K562 (cell line): ENCODE measurements at regions not wholly inside any gene's neighbourhood (a gene's known extent, or its start where the extent isn't known, plus 50 kb on each side); places are given as distances from the start of the nearest gene placed in this dataset.

ENCODE experiments used
- ATAC-seq: fragments of 200-7000 bp; cut with Tn5 transposase; 3 replicates; pipeline ENCODE4 v1.9.1; 2020; ENCODE audit warnings: moderate library complexity
- BruUV-seq: library from RNA; stranded (reverse); fragments of 400-500 nt; replicated peaks from 2 replicates; lab custom pipeline; 2021; lab: Mats Ljungman, UMichigan
- CTCF ChIA-PET: fragments of 300-600 bp; formaldehyde crosslinking; extraction: SDS; loops from one replicate; lab custom pipeline; 2021; ENCODE audit warnings: low intra/inter-chr PET ratio; lab: Yijun Ruan, JAX
- POLR2A ChIA-PET: fragments of 300-600, 350-650 bp; sonication (Branson Sonifier 250); formaldehyde crosslinking; extraction: SDS; loops from one replicate; lab custom pipeline; 2021; ENCODE audit warnings: antibody characterized with exemption, inconsistent platforms; lab: Yijun Ruan, JAX
- DNase-seq, 4 experiments: peaks; one replicate each; pipeline versions ENCODE4 v3.0.0 to v3.0.0-alpha.2; 2011 to 2018; ENCODE audit warnings: low spot score in 3 of 4, mixed read lengths in 3 of 4; ENCODE audit errors: extremely low read depth in 1 of 4
- FAIRE-seq: peaks from 2 replicates; lab custom pipeline; 2011; peaks lifted over from hg19 to GRCh38; lab: Jason Lieb, UNC
- H2AFZ ChIP-seq: 2 replicates; pipeline ENCODE4 v1.6.0; 2011; ENCODE audit warnings: low read depth, low read length, control low read depth, inconsistent platforms
- H3K27ac ChIP-seq: fragments of 200-600 bp; 3 replicates; pipeline ENCODE4 v1.8.0; 2011; ENCODE audit warnings: low read depth, mild to moderate bottlenecking, control low read depth, inconsistent platforms, low read length, moderate library complexity, mixed read lengths; ENCODE audit errors: extremely low read depth
- H3K27me3 ChIP-seq, 2 experiments: fragments of 300-600 bp in 1 of 2; 2 replicates in 1 of 2; 3 replicates in 1 of 2; pipeline versions ENCODE4 v1.6.0 to v1.8.0; 2011; ENCODE audit warnings: inconsistent platforms in 2 of 2, low read length in 2 of 2, mild to moderate bottlenecking in 1 of 2, mixed read lengths in 1 of 2, moderate library complexity in 1 of 2; ENCODE audit not compliant: control insufficient read depth in 2 of 2, insufficient read depth in 2 of 2
- H3K36me3 ChIP-seq: fragments of 300-600 bp; 3 replicates; pipeline ENCODE4 v1.8.0; 2011; ENCODE audit warnings: mild to moderate bottlenecking, low read length, inconsistent platforms; ENCODE audit not compliant: control insufficient read depth, insufficient read depth
- H3K4me1 ChIP-seq, 2 experiments: fragments of 200-600 bp in 1 of 2; replicated peaks in 1 of 2; 2 replicates in 1 of 2; 3 replicates in 1 of 2; pipeline versions ENCODE4 v1.5.1 to v1.8.0; 2011; ENCODE audit warnings: inconsistent platforms in 2 of 2, low read length in 2 of 2, mild to moderate bottlenecking in 1 of 2, mixed read lengths in 1 of 2, moderate library complexity in 1 of 2; ENCODE audit not compliant: control insufficient read depth in 2 of 2, insufficient read depth in 2 of 2
- H3K4me2 ChIP-seq: 2 replicates; pipeline ENCODE4 v1.6.1; 2011; ENCODE audit warnings: low read length, control low read depth, inconsistent platforms, mixed read lengths; ENCODE audit not compliant: insufficient read depth
- H3K4me3 ChIP-seq: fragments of 200-600 bp; sonication (generic), shearing (Covaris generic); 2 replicates; pipeline ENCODE4 v1.5.1; 2016; ENCODE audit warnings: control low read depth, inconsistent platforms
- H3K79me2 ChIP-seq: fragments of 200-600 bp; 3 replicates; pipeline ENCODE4 v1.8.0; 2011; ENCODE audit warnings: low read length, inconsistent platforms; ENCODE audit not compliant: control insufficient read depth, insufficient read depth
- H3K9ac ChIP-seq, 2 experiments: 2 replicates each; pipeline versions ENCODE4 v1.6.0 to v1.6.1; 2011; ENCODE audit warnings: low read depth in 2 of 2, low read length in 2 of 2, control low read depth in 1 of 2, inconsistent platforms in 1 of 2, mild to moderate bottlenecking in 1 of 2, mixed read lengths in 1 of 2; ENCODE audit not compliant: insufficient read depth in 1 of 2
- H3K9me1 ChIP-seq: one replicate; pipeline ENCODE4 v1.6.0; 2011; ENCODE audit warnings: inconsistent platforms, mild to moderate bottlenecking, low read length, moderate library complexity; ENCODE audit not compliant: control insufficient read depth, insufficient read depth
- H3K9me3 ChIP-seq: replicated peaks from 2 replicates; pipeline ENCODE4 v1.5.1; 2011; ENCODE audit warnings: low read depth, low read length, inconsistent platforms; ENCODE audit not compliant: control insufficient read depth, insufficient read depth
- H4K20me1 ChIP-seq: replicated peaks from 2 replicates; pipeline ENCODE4 v1.6.1; 2011; ENCODE audit warnings: low read length, inconsistent platforms, mixed read lengths; ENCODE audit not compliant: control insufficient read depth, insufficient read depth
- ARNT ChIP-seq, 2 experiments: fragments of 450-650 bp; IDR thresholded peaks; 2 replicates each; pipeline ENCODE4 v1.6.1; 2016; ENCODE audit warnings: mild to moderate bottlenecking in 1 of 2
- CBFB ChIP-seq: sonication (generic); formaldehyde crosslinking; IDR thresholded peaks from 2 replicates; pipeline ENCODE4 v1.4.0; 2020; ENCODE audit warnings: mild to moderate bottlenecking, missing genetic modification reagents
- COPS2 ChIP-seq: fragments of 450-650 bp; conservative IDR thresholded peaks from 2 replicates; pipeline ENCODE4 v1.6.1; 2016; ENCODE audit warnings: mild to moderate bottlenecking, moderate library complexity
- ESRRB ChIP-seq: fragments of 250-450 bp; sonication (Bioruptor Pico); IDR thresholded peaks from 2 replicates; pipeline ENCODE4 v1.5.0; 2020; ENCODE audit warnings: mild to moderate bottlenecking, moderate library complexity, borderline replicate concordance
- KLF10 ChIP-seq: fragments of 250-450 bp; sonication (Bioruptor Pico); IDR thresholded peaks from 2 replicates; pipeline ENCODE4 v1.6.1; 2021; ENCODE audit warnings: matching md5 sums
- KLF6 ChIP-seq: fragments of 250-450 bp; sonication (Bioruptor Pico); IDR thresholded peaks from 2 replicates; pipeline ENCODE4 v1.4.0; 2020; ENCODE audit warnings: mild to moderate bottlenecking, moderate library complexity, borderline replicate concordance
- NFIX ChIP-seq: fragments of 250-450 bp; sonication (Bioruptor Pico); IDR thresholded peaks from 2 replicates; pipeline ENCODE4 v1.4.0; 2020; ENCODE audit warnings: low read depth, mild to moderate bottlenecking, moderate library complexity
- PHTF2 ChIP-seq: fragments of 250-450 bp; sonication (Bioruptor Pico); IDR thresholded peaks from 2 replicates; pipeline ENCODE4 v1.5.0; 2021; ENCODE audit warnings: mild to moderate bottlenecking
- PKNOX1 ChIP-seq: fragments of 450-650 bp; IDR thresholded peaks from 2 replicates; pipeline ENCODE4 v1.6.1; 2016
- SMARCE1 ChIP-seq: fragments of 450-650 bp; IDR thresholded peaks from 2 replicates; pipeline ENCODE4 v1.7.1; 2016; ENCODE audit warnings: mild to moderate bottlenecking
- TFE3 ChIP-seq: fragments of 450-650 bp; formaldehyde crosslinking; IDR thresholded peaks from 2 replicates; pipeline ENCODE4 v1.4.0; 2020; ENCODE audit warnings: mild to moderate bottlenecking, mixed read lengths
- ZC3H11A ChIP-seq: IDR thresholded peaks from 2 replicates; pipeline ENCODE4 v1.6.1; 2012; ENCODE audit warnings: low read depth, low read length, improper control_type of control experiment
- ZNF124 ChIP-seq: sonication (generic); formaldehyde crosslinking; IDR thresholded peaks from 2 replicates; pipeline ENCODE4 v1.8.1; 2022; ENCODE audit warnings: missing genetic modification reagents
- ZNF140 ChIP-seq: fragments of 250-450 bp; sonication (Bioruptor Pico); IDR thresholded peaks from 2 replicates; pipeline ENCODE4 v1.8.0; 2021; ENCODE audit warnings: moderate library complexity, mild to moderate bottlenecking, inconsistent platforms
- WGBS: fragments of 100-300 bp; shearing (Covaris generic); methylation state at CpG from one replicate; pipeline ENCODE4 v1.1.6; 2016; ENCODE audit warnings: low coverage, mixed read lengths; ENCODE audit not compliant: insufficient coverage; ENCODE audit errors: missing lambda C conversion rate; 5-methylcytosine and 5-hydroxymethylcytosine counted together
- in situ Hi-C: fragments of 300-500 bp; cut with MboI; formaldehyde crosslinking; loops from 4 replicates; pipeline ENCODE4 v1.15.0; 2018; ENCODE audit warnings: inconsistent platforms, mixed read lengths
- intact Hi-C: fragments of 100-400 bp; cut with micrococcal nuclease; formaldehyde crosslinking; loops from 2 replicates; pipeline ENCODE4 v1.14.2; 2022

GRCh38 chr2:57550912-57551311 lies 495.7 kb upstream of the VRK2 start (continued):
- TF ChIP-seq TFE3 (CRISPR knock-in tag) (peak; percentile 86), ZNF124 (CRISPR knock-in tag) (no peak), ZNF140 (CRISPR knock-in tag) (no peak), NFIX (CRISPR knock-in tag) (no peak), ARNT (IDR thresholded peaks at IDR 0.05) (no peak), PKNOX1 (no peak), CBFB (no peak), COPS2 (no peak), ESRRB (CRISPR knock-in tag) (no peak), KLF6 (CRISPR knock-in tag) (no peak)

GRCh38 chr2:57552885-57553284 lies 493.7 kb upstream of the VRK2 start:
- Histone ChIP-seq H3K9ac (no peak overlapping the region), H2AFZ (no peak overlapping the region), H3K27ac (no peak overlapping the region), H4K20me1 (no peaks in the 10 kb centered on the region), H3K9me1 (no peaks in the 10 kb centered on the region), H3K4me1 (no peaks in the 10 kb centered on the region), H3K4me3 (no peak overlapping the region), H3K9me3 (no peaks in the 10 kb centered on the region), H3K36me3 (no peaks in the 10 kb centered on the region), H3K27me3 (no peaks in the 10 kb centered on the region), H3K4me2 (no peak overlapping the region), H3K79me2 (no peaks in the 10 kb centered on the region)
- POLR2A ChIA-PET, result no interaction called here
- intact Hi-C loops, result no loop called here
- in situ Hi-C loops, result no loop called here
- WGBS, result 2% methylated on average over 3 of the region's 3 CpGs
- no TSS peak for BruUV-seq
- DNase-seq (no peak), FAIRE-seq (no peak), ATAC-seq (no peak)
- CTCF ChIA-PET, result no interaction called here
- TF ChIP-seq PHTF2 (CRISPR knock-in tag) (no peak), KLF10 (CRISPR knock-in tag) (no peak), ZC3H11A (no peak), SMARCE1 (no peak)
